8988T (cell line): ENCODE measurements at regions not wholly inside any gene's neighbourhood (a gene's known extent, or its start where the extent isn't known, plus 50 kb on each side); places are given as distances from the start of the nearest gene placed in this dataset.
"Not testable (repeated sequence)": the region's sequence is repeated elsewhere in the genome, so short reads cannot be mapped to it uniquely, and the experiment has no call there.

ENCODE experiments used
- DNase-seq: peaks from one replicate; pipeline ENCODE4 v3.0.0; 2011

- DNase-seq: no peak
These were observed 767.4 kb upstream of the GHITM start for GRCh38 chr10:83371696-83372490.

GRCh38 chr10:83372646-83373045 lies 766.7 kb upstream of the GHITM start:
- DNase-seq: no peak

GRCh38 chr10:83373671-83374070 lies 765.6 kb upstream of the GHITM start:
- DNase-seq: no peak

GRCh38 chr10:83374741-83375140 lies 764.6 kb upstream of the GHITM start:
- DNase-seq: no peak

- DNase-seq: no peak
These were observed 764.0 kb upstream of the GHITM start for GRCh38 chr10:83375274-83375673.

GRCh38 chr10:83397806-83398205 lies 741.5 kb upstream of the GHITM start:
- DNase-seq: no peak

GRCh38 chr10:83410570-83410969 lies 728.7 kb upstream of the GHITM start:
- no peak for DNase-seq

GRCh38 chr10:83425306-83425705 lies 714.0 kb upstream of the GHITM start:
- no peak for DNase-seq

GRCh38 chr10:83427101-83427500 lies 712.2 kb upstream of the GHITM start:
- DNase-seq: no peak

- no peak for DNase-seq
These were observed 706.9 kb upstream of the GHITM start for GRCh38 chr10:83432261-83433045.

- DNase-seq: no peak
These were observed 705.6 kb upstream of the GHITM start for GRCh38 chr10:83433705-83434104.

GRCh38 chr10:83448013-83448412 lies 691.3 kb upstream of the GHITM start:
- no peak for DNase-seq

GRCh38 chr10:83458611-83459010 lies 680.7 kb upstream of the GHITM start:
- no peak for DNase-seq

GRCh38 chr10:83459124-83459523 lies 680.2 kb upstream of the GHITM start:
- DNase-seq: no peak

GRCh38 chr10:83469728-83470331 lies 669.5 kb upstream of the GHITM start:
- DNase-seq: no peak

- DNase-seq: no peak
These were observed 663.1 kb upstream of the GHITM start for GRCh38 chr10:83476211-83476610.

GRCh38 chr10:83489161-83489560 lies 650.1 kb upstream of the GHITM start:
- DNase-seq: no peak

GRCh38 chr10:83492004-83492403 lies 647.3 kb upstream of the GHITM start:
- DNase-seq: no peak

- no peak for DNase-seq
These were observed 626.6 kb upstream of the GHITM start for GRCh38 chr10:83512681-83513080.

GRCh38 chr10:83515001-83515400 lies 624.3 kb upstream of the GHITM start:
- DNase-seq: no peak

GRCh38 chr10:83516788-83517187 lies 622.5 kb upstream of the GHITM start:
- DNase-seq: no peak

- DNase-seq: no peak
These were observed 621.9 kb upstream of the GHITM start for GRCh38 chr10:83517456-83517855.

GRCh38 chr10:83518779-83519178 lies 620.5 kb upstream of the GHITM start:
- DNase-seq: no peak

GRCh38 chr10:83520386-83520785 lies 618.9 kb upstream of the GHITM start:
- DNase-seq: not testable (repeated sequence)
